ENCODE measurements at regions not wholly inside any gene's neighbourhood (a gene's known extent, or its start where the extent isn't known, plus 50 kb on each side); places are given as distances from the start of the nearest gene placed in this dataset.
A peak's percentile ranks its signal among the peaks of the same experiment; 100 is the strongest.
"Not testable (repeated sequence)": the region's sequence is repeated elsewhere in the genome, so short reads cannot be mapped to it uniquely, and the experiment has no call there.

DNA sequence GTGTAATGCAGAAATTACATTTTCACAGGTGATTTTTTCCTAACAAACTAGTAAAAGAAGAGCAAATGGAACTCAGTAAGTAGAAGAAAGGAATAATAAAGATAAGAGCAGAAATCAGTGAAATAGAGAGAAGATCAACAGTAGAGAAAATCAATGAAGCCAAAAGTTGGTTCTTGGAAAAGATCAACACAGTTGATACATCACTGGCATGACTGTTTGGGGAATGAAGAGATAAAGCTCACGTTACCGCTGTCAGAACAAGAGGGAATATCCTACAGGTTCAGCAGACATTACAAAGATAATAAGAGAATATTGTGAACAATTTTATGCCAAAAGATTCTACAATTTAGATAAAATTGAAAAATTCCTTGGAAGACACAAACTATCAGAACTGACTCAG is 146.4 kb downstream of the ACTR3B start:
- no peak for DNase-seq

DNA sequence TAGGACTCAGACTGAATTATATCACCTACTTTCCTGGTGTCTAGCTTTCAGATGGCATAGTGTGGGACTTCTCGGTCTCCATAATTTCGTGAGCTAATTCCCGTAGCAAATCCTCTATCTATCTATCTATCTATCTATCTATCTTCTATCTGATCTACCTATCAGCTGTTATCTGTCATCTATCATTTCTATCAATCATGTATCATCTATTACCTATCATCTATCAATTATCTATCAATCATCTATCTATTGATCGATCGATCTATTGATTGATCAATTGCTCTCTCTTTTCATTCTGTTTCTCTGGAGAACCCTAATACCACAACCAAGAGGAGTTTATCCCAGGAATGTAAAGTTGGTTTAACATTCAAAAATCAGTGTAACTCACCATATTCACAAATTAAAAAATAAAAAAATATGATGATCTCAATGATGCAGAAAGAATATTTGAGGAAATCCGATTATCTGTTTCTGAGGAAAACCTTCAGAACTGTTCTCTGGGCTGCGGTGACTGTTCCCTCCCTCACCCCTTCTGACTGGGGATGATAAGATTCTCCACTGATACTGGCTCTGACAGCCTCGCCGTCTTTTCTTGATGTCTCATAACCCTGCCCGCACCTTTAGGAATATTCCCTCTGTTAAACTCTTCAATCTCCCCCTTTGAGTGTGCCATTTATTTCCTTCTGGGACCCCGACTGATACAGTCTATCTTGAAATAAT is 147.7 kb downstream of the ACTR3B start:
- DNase-seq = no peak

DNA sequence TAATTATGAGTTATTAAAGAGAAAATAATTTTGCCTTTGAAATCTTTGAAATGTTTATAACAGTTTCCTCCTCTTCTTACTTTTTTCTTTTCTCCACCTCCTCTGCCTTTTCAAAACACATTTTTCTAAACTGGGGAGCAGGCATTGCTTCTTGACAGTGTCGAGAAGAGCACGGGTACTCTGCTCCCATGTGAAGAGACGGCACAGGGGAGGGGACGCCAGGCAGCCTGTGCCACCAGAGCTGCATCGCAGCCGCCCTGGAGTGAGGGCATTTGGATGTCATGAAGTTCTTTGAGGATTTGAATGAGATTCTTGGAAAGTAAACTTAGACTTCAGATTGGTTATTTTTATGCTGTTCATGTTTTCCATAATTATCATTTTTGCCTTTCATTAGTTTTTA is 149.7 kb downstream of the ACTR3B start:
- no peak for DNase-seq

DNA sequence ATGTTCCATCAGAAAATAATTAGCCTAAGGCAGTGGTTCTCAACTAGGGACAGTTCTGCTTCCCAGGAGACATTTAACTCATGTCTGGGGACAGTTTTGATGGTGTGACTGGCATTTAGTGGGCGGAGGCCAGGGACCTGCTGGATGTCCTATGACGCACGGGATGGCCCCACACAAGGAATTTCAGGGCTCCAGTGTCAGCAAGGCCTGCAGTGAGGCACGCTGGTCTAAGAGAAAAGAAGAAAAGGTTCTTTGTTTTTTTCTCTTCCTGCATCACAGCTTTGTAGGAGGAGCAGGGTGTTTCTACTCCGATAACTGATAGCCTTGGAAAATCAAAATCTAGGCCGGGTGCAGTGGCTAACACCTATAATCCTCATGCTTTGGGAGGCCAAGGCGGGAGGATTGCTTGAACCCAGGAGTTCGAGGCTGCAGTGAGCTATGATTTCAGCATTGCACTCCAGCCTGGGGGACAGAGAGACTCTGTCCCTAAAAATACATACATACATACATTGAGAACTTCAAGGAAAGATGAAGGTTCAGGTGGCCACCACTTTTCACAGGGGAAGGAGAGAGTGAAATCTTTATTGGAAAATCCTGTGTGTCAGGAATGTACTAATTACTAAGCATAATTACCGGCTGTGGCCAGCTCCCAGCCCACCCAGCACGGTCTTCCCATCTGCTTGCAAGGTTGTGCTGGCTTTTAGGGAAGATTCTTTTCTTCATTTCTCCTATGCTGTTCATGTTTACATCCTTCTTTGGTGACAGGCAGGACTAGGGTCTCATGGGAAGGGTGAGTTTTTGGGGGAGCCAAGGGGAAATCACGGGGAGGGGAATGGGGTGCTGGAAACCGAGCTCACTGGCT is 150.4 kb downstream of the ACTR3B start:
- DNase-seq = no peak

DNA sequence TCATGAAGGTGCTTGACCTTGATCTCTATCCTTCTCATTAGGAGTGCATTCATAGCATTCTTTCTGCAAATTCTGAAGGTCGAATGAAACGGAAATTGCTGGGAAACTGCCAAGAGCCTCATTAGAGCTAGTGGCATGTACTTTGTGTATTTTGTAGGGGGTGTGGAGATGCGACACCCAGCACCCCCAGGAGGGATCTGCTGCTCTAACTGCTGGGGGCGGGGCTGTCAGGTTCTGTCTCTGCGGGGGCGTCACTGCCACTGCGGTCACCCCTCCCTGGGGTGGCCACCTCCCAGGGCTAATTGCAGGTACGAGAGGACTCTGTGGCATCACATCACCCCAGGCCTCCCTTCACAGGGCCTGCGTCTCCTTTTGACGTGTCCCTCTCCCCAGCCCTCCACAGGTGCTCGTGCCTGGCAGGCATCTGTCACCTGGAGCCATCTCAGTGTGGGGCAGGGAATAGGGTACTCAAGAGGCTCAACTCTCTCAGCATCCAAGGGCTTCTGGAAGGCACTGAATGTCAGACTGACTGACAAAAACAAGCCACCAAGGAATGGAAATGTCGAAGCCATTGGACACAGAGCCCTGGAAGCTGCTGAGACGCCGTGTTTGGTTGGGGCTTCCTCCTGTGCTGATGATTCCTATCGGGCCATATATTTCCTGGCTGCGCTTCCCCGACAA is 151.1 kb downstream of the ACTR3B start:
- no peak for DNase-seq

DNA sequence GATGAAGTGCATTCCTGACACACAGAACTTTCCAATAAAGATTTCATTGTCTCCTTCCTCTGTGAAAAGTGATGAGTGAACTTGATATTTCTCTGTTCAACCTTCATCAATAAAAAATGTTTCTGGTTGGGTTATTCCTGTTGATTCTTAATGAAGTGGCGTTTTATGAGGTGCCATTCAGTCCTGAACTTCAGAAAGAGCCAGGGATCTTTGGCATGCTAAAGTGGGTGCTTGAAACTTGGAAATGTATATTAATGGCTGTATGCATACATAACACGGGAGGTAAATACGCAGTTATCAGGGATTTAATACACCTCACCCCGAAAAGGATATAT is 151.6 kb downstream of the ACTR3B start:
- no peak for DNase-seq

DNA sequence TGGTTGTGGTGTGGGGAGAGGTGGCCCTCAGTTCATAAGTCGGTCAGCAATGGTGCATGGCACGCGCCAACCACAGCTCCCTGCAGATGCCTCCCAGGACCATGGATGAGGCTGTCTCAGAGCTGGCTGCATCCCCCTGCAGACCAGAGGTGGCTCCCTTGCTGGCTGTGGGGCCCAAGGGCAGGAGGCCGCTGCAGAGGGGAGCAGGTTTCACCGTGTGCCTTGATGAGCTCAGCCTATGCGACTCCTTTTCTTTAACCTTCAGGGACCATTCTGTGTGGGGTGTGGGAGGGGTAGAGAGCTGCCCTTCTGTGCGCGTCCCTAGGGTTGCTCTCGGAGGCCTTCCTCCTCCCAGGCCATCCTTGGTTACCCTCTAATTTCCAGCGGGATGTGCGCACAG is 152.4 kb downstream of the ACTR3B start:
- no peak for DNase-seq

DNA sequence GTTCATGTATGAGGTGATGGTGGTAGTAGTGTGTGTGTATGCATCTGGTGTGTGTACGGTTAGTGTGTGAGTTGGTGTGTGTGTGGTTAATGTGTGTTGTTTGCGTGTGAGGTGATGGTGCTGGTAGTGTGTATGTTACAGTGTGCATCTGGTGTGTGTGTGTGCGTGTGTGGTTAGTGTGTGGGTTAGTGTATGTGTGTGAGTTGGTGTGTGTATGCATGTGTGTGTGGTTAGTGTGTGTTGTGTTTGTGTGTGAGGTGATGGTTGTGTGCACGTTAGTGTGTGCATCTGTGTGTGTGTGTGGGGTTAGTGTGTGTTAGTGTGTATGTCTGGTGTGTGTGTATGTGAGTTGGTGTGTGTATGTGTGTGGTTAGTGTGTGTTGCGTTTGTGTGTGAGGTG is 153.0 kb downstream of the ACTR3B start:
- DNase-seq = no peak

DNA sequence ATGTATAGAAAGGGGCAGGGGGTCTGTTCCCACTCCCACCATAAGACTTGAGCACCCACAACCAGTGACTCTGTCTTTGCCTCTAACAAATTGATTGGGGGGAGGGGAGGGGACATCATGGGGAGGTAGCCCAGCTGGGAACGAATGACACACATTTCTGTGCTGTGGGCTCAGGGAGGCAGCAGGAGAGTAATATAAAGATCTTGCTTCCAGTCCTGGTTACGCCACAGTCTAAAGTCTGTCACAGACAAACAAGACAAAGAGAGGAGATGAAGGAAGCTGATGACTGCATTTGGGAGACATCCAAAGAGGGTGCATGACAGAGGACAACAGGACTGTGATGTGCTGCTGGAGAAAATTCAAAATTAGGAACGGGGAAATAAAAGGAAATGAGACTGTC is 153.9 kb downstream of the ACTR3B start:
- DNase-seq = no peak

DNA sequence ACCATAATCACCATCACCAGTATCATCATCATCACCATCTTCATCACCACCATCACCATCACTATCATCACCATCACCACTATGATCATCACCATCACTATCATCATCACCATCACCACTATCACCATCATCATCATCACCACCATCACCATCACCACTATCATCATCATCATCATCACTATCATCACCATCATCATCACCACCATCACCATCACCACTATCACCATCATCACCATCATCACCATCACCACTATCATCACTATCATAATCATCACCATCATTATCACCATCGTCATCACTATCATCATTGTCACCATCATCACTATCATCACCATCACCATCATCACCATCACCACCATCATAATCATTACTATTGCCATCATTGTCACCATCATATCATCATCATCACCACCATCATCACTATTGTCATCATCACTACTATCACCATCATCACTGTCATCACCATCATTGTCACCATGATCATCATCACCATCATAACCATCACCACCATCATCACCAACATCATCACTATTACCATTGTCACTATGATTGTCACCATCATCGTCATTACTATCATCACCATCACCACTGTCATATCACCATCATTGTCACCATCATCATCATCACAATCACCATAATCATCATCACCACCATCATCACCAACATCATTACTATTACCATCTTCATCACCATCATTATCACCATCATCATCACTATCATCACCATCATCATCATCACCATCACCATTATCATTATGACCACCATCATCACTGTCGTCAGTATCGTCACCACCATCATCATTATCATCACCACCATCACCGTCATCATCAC is 154.7 kb downstream of the ACTR3B start:
- no peak for DNase-seq

DNA sequence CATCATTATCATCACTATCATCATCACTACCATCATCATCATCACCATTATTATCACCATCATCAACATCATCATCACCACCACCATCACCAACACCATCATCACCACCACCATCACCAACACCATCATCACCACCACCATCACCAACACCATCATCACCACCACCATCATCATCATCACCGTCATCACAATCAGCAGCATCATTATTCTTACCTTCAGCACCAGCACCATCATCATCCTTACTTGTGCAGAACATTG is 155.2 kb downstream of the ACTR3B start:
- not testable (repeated sequence) for DNase-seq

DNA sequence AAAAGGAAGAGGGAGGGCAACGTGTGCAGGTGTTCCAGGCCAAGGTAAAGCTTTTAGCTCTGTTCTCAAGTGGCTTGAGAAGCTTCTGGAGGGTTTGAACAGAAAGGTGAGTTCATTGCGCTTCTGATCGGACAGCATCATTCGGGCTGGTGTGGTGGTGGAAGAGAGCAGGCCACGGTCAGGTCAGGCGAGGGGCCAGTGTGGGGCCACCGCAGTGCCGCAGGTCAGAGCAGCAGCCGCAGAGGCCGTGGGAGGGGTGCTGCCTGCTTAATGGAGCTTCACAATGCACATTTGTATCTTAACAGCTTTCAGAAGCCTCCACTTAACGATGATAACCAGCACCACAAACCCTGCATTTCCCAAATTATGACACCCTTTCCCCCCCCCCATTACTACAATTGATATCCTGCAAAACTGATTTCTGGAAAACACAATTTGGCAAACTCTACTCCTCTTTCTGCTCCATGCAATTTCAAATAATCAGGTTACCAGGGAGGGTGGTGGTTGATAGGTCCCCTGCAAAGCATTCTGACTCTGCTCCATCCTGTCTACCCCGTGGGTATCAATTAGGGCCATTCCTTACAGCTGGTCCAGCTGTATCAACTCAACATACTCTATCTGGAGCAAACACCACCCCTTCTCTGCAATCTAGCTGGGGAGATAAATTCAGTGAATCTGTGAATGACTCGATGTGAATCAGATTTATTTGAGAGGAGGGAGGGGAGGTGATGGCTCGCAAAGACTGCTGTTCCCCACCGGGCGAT is 162.9 kb downstream of the ACTR3B start:
- no peak for DNase-seq

DNA sequence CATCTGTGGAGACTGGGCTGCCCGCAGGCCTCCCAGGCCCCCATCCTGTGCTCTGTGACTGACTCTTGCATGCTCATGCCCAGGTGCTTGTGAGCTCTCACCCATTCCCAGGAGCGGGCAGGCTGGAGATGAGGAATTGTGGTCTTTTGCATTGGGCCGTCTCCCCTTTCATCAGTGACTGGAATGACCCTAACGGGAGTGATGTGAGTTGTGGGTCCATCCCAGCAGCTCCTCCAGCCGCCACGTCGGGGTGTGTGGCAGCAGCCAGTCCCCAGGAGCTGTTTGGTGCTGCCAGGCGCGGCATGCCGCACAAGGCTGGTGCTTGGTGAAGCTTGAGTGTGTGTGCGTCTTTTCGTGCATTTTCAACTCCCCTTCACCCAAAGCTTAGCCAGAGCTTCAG is 164.2 kb downstream of the ACTR3B start:
- DNase-seq = no peak

DNA sequence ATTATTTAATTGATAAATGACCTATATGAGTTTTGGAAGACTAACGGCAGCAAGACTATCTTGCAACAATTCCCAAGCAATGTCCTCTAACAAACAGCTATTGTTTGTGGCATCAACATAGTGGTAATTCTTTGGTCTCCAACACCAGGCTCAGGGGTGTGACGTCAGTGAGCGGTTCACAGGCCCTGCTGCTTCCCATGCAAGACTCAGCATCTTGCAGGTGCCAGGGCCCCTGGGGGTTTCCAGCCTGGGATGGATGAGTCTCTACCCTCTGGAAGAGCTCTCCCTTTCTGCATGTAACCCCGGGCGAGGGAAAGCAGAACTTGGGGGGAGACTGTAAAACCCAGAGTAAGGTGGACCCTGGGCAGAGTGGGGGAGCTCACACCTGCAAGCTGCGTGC is 164.7 kb downstream of the ACTR3B start:
- DNase-seq = no peak

DNA sequence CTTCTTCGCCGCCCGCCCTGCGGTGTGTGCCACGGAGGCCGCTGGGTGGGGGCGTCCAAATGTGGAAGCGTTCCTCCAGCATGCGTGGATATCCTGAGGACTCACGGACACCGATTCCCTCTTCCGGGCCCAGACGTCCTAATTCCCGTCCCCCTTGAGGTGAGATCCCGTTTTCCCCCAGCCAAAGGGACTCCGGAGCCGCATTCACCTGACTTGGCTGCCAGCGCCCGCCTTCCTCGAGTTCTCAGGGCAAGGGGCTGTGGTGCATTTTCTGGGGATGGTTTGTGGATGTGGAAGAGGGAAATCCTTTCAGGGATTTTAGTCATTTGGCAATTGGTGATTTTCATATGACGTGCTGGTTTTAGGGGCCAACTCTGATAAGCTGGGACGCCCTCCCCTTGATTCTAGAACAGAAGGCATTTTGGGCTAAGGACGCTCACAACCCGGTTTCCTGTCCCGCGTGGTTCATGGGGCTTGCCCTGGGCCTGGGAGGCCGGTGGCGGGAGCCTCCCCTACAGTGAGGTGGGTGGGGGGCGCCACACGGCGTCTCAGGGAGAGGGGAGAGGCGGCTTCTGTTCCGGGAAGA is 165.4 kb downstream of the ACTR3B start:
- DNase-seq = no peak

DNA sequence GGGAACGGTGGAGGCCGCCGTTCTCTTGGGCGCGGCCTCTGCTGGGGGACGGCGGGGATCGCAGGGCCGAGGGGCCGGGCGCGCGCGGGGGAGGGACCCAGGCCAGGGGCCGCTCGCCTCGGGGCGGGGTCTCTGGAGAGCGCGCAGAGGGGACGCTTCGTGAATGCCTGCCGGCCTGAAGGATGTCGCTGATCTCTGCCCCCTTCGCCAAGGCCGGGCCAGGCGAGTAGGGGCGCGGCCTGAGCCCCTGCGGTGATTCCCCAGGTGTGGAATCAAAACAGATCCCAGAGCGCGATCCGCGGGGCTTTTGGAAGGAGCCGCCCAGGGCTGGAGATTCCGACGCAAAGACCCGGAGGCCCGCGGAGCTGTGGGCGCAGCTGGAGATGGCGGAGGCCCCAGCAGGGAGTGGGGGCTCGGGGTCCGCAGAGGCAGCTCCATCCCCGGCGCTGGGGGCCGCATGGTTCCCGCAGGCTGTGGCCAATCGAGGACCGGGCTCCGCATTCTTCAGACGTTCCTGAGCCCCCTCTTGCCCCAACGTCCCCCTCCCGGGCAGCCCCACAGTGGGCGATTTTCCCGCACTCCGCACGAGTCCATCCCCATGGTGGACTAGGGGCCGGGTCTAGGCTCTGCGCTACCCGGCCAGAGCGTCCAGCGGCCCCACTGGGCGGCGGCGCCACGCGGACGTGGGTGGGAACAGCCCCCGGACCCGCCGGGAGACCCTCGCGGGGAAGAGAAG is 166.0 kb downstream of the ACTR3B start:
- no peak for DNase-seq

DNA sequence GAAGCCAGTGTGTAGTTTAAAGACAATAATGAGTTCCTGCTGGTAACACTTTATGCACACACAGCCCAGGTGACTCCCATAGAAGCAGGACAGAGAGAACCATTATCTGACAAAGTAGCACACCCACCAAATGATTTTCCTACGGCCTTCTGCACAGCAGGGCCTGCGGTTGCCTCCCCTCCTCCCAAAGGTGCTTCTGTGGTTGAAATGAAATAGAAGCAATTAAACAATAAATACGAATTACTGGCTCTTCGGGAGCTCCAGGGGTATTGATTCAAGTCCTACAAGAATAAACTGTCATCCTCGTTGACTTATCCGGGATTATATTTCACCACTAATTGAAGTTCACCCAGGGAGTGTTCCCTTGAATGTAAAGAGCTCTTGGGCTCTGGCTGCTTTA is 172.1 kb downstream of the ACTR3B start:
- DNase-seq = peak; percentile 33

DNA sequence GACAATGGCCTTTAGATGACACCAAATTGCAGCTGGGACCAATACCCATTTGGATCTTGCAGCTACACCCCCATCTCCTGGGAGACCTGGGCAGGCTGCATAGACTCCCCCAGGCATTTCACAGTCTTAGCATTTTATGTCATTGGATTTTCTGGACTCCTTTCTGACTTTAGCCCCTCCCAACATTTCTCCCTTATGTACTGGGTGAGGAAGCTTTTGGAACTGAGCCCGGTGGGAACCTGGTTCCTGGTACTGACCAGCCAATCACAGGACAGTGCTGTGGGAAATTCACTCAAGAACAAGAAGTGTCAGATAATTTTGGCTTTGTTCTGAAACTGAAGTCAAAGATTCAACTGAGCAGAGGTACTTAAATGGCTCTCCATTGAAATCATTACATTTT is 177.7 kb downstream of the ACTR3B start:
- DNase-seq = peak; percentile 39

DNA sequence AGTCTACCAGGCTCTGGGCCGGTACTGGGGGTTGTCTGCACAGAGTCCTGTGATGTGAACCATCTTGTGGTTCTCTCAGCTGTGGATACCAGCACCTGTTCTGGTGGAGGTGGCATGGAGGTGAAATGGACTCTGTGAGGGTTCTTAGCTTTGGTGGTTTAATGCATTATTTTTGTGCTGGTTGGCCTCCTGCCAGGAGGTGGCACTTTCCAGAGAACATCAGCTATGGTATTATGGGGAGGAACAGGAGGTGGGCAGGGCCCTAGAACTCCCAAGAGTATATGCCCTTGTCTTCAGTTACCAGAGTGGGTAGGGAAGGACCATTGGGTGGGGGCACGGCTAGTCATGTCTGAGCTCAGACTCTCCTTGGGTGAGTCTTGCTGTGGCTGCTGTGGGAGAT is 187.1 kb downstream of the ACTR3B start:
- not testable (repeated sequence) for DNase-seq

DNA sequence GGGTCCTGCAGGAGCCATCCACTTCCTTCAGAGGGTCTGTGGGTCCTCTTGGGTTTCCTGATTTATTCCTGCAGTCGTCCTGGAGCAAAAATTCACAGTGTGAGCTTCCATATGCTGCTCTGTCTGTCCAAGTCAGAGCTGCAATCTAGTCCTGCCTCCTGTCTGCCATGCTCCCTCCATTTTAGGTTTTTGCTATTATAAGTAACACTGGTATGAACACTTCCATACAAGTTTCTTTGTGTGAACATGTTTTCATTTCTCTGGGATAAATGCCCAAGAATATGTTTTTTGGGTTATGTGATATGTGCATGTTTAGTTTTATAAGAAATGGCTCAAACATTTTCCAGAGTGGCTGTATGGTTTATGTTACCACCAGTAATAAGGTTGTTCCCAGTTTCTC is 188.1 kb downstream of the ACTR3B start:
- DNase-seq = no peak

DNA sequence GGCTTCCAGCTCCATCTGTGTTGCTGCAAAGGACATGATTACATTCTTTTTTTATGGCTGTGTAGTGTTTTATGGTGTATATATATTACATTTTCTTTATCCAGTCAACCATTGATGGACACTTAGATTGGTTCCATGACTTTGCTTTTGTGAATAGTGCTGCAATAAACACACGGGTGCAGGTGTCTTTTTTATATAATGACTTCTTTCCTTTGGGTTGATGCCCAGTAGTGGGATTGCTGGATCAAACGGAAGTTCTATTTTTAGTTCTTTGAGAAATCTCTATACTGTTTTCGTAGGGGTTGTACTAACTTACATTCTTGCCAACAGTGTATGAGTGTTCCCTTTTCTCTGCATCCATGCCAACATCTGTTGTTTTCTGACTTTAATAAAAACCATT is 189.7 kb downstream of the ACTR3B start:
- no peak for DNase-seq

DNA sequence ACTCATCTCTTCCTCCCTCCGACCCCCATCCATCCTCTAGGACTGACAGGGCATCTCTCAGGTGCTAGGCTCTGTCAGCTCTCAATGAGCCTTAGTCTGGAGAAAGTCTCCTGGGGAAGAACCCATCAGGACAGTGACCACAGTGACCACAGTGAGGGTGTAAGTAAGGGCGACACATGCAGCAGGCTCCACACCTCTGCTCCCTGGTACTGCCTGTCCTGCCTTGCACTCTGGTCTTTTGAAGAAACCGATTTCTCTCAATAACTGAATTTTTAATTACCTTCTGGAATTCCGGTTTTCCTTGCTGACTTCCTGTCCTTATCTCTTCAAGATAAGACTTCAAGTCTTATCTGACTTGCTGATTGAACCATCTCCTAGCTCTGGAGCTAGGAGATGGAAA is 190.2 kb downstream of the ACTR3B start:
- DNase-seq = no peak

Data from NCI-H2029 (cell line).